GM18520 (cell line): ENCODE measurements at regions not wholly inside any gene's neighbourhood (a gene's known extent, or its start where the extent isn't known, plus 50 kb on each side); places are given as distances from the start of the nearest gene placed in this dataset.
"Not testable (repeated sequence)": the region's sequence is repeated elsewhere in the genome, so short reads cannot be mapped to it uniquely, and the experiment has no call there.

Experiments
- ATAC-seq: cut with Tn5 transposase; IDR thresholded peaks from one replicate; pipeline ENCODE4 v1.9.1; 2021; ENCODE audit not compliant: unreplicated experiment

DNA sequence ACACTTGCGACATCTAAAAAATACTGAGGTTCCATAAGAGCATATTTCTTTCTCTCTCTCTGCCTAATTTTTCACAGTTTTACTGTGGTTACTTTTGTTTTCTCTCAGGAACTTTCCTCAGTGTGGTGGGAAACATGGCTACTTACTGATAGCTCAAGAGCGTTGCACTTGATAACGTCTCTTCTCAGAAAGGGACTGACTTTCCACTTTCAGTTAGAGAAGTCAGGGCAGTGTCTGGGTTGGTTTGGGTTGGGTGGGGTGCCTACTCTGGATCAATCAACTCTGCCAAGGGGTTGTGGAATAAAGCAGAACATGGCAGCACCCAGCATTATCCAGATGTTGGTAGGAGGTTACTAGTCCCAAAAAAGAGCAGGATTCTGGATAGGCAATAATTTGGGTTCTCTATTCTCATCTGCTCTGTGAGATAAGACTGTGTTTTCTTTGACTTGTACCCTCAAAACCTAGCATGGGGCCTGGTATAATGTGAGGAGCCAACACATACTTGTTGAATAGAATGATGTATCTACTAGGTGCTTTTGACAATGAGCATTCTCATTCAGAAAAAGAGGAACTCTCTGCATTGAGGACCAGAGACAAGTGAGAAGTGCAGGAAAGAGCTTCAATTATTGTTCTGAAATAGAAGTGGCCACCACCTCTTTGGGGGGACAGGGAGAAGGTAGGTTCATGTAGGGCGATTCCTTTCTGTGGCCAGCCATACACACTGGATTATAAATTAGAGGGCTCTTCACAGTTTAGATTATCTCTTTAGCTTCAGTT lies 315.7 kb downstream of the REEP3 start:
- ATAC-seq, result no peak

DNA sequence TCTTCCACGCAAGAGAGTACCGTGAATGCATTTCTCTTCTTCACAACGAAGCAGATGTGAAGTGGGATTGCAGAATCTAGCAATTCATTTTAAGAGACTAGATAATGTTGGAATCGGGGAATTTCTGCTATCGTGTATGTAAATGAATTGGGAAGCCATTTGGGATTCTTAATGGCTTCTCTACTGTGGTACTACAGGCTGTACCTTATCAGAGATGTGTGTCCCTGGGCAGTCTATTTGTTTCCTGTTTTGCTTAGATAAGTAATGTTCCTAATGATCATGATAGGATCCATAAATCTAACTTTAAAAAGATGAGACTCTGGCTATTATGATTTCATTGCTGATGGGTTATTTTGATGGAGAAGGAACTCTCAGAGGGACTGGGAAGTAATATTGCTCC lies 320.6 kb downstream of the REEP3 start:
- no peak for ATAC-seq

DNA sequence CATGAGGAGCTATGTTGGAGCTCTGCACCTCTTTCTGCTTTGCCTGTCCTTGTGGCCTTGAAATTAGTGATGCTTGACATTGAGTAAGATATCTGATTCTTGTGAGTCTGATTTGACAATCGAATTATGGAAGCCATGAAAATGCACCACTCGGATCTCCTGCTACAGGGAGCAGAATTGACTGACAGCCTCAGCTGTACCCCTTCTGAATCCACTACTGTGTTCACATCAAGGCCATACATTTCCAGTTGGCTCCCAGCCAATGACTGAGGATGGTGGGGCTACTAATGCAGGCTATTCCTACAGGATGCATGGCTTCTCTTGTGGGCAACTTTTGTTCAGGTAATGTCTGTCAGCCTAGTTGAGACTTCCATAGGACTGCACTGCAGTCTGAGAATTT lies 321.9 kb downstream of the REEP3 start:
- ATAC-seq, result no peak

DNA sequence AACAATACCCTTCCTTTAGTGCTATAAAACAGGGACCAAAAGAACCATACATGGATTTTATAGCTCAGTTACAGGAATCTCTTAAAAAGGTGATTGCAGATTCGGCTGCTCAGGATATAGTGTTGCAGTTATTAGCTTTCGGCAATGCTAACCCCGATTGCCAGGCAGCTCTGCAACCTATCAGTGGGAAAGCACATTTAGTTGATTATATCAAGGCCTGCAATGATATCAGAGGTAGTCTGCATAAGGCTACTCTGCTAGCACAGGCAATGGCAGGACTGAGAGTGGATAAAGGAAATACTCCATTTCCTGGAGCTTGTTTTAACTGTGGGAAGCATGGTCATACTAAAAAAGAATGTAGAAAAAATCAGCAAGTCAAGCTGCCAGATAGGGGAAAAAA lies 327.7 kb downstream of the REEP3 start:
- ATAC-seq, result not testable (repeated sequence)

DNA sequence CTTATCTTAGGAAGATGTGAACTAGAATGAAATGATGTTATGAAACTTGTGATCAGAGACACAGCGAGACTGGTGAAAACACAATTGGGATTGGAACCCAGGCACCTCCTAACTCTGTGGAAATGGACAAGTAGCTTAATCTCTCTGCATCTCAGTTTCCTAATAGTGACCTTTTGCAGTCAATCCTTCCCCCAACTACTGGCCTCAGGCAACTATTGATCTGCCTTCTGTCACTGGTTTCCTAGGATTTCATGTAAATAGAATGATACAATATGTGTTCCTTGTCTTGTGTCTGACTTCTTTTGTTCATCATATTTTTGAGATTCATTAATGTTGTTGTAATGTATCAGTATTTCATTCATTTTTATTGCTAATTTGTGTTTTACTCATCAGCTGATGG lies 341.7 kb downstream of the REEP3 start:
- no peak for ATAC-seq

DNA sequence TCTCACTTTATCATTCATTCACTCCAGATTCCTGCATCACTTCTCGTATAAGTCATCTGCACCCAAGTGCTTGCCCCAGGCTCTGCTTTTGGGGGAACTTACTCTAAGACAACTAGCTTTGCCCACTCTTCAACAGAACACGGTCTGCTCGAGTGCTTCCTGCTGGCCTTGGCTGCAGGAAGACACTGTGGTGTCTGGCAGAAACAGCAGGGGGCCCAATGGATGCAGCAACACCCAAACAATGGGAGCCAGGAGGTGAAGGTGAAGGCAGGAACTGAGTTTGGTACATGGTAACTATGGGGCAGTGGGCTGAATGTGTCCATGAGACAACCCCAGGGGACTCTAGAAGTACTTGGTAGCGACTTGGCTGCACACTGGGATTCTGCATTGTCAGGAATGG lies 344.0 kb downstream of the REEP3 start:
- ATAC-seq, result no peak

DNA sequence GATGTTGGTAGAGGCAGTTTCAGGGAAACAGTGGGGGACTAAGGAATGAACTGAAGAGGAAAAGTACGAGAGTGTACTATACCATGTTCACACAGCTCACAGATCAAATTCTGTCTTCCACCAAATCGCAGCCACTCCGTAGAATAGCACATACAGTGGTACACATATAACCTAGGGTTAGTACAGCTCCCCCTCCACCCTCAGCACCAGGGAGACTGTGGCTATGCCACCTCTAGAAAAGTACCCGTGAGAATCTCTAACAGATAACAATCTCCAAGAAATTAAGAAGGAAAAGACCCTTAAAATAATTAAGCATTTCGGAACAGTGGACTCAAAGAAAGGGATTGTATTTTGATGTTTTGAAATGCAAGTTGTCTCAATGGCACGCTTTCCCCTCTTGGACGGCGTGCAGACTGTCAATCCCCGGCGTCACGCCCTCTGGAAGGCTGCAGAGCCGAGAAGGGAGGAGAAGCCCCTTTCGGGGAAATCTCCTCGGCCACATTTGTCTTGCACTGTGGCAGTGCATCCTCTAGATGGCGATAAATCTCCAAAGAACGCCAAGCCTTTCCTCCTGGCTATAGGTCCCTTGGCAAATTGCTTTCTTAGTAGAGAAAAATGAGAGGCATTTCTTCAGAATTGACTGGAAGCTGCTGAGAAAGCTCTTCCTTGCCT lies 345.0 kb downstream of the REEP3 start:
- peak; percentile 67 for ATAC-seq

DNA sequence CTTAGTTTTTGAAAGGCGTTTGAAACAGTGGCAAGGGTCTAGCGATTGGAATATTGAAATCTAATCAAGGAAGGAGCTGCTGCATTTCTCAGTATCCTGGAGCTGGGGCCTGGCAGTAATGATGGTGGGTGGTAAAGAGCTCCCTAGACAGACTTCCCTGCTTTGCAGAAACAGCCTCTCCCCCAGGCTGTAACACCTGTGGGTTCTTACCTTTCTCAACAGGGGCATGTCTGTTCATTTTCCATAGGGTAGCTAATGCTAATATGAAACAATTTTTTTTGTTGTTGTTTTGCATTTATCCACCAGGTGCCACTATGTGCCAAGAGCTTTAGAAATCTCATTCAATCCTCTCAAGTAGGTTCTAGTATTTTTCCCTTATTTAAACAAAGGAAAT lies 345.5 kb downstream of the REEP3 start:
- ATAC-seq, result peak; percentile 32

DNA sequence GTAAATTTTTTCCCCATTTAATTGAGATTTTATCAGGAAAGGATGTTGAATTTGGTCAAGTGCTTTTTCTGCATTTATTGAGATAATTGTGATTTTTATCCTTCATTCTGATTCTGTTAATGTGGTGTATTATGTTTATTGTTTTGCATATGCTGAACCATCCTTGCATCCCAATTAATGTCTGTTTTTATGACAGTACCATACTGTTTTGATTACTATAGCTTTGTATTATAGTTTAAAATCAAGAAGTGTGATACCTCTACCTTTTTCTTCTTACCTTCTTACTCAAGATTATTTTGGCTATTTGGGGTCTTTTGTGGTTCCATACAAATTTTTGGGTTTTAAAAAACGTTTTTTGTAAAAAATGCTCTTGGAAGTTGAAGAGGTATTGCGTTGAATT lies 357.2 kb downstream of the REEP3 start:
- no peak for ATAC-seq

DNA sequence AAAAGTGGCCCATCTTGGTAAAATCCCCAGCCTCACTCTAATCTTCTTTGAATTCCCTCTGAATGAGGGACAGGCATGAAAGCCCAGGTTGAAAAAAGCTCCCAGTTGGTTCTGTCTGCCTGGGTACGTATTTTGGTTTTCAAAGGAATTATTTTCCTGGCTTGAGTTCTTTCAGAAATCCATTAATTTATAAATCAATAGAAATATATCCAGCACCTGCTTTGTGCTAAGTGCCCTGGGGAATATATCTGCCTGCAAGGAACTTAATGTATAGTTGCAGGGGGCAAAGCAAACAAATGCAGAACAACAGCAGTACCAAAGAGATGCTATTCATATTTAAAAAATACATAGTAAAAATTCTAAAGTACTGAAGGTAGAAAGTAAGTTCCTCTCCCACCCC lies 362.7 kb downstream of the REEP3 start:
- ATAC-seq, result no peak

DNA sequence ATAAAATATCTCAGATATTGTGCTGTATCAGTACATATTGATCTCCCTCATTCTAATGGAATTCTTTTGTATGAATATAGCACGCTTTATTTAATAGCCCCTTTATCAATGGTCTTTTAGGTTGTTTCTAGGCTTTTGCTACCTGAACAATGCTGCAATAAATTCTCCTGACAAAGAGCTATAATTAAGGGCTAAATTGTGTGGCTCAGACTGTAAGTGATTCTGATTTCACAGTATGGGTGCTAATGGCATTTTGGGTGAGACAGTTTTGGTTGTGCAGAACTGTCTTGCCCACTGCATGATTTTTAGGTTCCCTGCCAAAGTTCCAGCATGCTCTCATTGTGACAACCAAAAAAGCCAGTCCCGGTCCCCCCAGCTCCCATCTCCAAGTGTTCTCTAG lies 363.2 kb downstream of the REEP3 start:
- ATAC-seq, result no peak

DNA sequence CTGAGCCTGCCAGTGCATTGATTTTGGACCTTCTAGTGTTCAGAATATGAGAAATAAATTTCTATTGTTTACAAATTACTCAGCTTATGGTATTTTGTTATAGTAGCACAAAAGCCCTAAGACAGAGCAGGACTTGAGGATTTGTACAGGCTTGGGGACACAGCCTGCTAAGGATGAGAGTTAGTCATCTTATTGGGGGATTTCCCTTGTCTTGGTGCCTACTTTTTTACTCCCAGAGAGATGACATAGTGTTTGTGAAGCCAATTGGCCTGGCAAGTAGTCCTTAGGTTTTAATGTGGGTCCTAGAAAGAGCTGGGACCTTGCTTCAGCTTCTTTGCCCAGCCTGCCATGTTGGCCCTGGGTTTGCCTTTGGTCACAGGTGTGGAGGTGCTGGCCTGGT lies 364.0 kb downstream of the REEP3 start:
- no peak for ATAC-seq

DNA sequence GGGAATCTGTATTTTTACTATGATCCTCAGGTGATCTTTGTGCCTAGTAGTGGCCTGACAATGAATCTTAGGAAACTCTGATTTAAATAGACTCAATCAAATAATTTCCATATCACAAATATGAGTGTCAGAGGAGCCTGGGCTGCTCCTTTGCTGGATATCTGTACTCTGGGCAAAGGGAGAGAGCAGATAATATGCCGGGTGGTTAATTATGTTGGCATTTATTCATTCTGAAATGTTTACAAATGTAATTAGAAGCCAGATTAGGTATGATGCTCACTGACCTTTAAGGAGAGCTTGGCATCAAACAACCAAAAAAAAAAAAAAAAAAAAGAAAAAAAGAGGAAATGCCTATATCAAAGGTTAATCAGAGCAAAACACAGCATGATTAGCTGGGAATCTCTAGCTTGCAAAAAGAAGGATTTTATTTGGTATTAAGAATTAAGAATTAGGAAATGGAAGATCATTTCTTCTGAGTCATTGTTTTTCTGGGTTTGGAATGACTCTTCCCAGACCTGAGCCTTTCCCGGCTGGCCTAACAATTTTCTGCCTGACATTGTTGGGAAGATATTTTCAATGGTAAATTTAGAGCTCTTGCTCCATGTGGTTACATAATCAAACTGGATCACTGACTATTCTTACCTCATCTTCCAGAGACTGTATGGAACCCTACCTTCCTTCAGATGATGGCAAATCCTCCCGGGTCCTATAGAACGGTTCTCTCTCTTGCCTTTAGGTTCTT lies 365.3 kb downstream of the REEP3 start:
- ATAC-seq, result no peak

DNA sequence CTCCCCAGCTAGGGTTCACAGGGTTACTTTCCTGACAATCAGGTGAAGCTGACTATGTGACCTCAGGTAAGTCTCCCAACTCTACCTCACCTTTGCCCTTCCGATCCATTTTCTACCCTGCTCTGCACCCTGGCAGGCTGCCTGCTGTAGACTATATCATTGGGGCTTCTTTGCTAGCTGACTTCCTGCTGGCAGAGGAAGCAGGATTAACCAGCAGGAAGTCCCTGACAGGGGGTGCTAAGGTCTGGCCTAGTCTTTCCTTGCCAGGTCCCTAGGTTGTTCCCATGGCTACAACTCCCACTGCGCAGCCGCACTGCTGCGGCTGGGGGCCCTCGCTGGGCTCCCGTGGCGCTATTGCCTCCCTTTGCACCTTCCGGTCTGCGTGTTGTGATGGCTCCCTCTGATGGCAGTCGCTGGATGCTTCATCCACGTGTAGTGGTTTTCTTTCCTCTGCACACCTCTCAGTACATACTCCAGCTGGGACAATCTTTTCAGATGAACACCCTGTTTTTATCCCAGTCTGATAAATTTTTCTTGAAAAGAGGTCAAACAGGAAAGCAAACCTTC lies 365.9 kb downstream of the REEP3 start:
- no peak for ATAC-seq

DNA sequence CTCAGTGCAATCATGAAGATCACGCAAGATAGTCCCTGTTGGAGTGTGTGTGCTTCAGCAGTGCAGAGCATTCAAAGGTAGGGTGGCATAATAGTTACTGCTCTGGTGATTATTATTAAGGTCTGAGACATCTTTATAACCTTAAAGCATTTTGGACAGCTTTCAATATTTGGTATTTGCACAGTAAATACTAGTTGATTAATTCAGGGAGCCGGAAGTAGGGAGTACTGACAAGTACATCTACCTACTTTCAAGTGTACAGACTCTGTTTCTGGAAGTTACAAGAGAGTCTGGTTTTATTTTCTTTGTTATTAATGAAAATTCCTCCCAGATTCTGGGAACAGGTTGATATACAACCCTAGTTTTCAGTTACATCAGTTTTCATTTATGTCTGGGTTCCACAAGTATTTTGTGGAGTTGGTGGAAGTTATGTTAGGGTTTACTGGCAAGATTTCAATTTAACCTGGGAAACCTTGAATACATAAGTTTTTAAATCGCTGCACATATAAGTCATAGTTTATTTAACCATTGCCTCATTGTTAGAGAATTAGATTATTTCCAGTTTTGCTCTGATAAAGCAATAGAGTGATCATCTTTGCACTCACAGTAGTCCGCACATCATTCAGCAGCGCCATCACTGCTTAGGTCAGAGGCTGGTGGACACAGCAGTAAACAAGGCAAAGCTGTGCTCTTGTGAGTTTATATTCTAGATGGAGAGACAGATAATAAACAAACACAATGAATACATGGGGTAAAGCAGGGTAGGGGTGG lies 366.6 kb downstream of the REEP3 start:
- no peak for ATAC-seq

DNA sequence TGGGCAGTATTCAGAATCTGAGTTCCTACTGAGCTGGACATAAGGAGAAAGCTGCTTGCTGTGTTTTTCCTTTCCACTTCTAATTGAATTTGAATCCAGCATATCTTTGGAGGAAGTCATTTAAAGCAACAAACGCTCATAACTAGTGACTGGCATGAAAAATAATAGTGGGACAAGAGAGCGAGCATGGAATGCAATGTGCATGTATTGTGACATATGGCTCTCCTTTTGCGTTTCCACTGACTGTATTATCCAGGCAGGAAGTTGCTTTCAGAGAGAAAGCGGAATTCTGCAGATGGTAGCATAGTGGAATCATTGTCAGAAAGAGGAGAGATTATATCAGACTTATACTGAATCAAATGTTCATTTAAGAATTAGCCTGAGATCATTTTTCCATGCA lies 368.6 kb downstream of the REEP3 start:
- no peak for ATAC-seq

DNA sequence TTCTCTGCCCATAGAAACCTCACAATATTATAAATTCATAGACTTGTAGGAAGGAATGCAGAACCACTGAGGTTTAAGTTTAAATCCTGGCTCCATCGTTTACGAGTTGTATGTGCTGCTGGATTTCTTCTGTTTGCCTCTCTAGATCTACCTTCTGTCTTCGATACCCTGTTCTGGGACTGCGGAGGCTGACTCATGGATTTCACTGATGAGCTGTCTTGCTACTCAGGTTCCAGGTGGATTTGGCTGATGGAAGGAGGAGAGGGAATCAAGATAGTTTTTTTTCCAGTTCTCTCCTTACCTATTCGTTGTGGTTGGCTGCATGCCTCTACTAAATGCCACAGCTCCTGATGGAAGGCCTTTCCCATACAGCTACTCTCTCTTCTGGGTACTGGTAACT lies 375.8 kb downstream of the REEP3 start:
- no peak for ATAC-seq

DNA sequence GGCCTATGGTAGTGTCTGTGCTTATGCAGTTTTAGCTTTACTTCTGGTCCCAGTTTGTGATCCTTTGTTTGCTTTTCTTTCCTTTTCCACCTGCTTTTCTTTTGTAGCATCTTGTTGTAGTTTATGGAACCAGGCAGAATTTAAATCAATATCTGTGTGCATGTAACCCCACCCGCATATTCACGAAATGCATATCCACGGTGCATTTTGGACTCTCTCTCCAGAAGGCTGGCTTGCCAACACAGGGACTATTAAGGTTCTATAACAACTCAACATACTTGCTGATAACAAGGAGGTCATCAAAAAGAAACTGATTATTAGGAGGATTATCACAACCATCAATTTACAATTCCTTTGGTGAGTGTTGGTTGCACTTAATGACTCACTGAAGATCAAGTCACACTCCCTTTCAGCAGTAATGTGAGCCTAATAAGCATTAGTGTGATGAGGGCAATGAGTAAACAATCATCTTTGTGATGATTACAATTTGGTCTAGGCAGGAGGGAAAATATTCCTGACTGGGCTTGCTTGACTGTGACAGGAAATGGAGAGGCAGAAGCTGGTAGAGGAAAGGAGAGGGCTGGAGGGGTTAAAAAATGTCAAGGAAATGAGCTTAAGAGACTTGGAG lies 378.6 kb downstream of the REEP3 start:
- ATAC-seq, result no peak

DNA sequence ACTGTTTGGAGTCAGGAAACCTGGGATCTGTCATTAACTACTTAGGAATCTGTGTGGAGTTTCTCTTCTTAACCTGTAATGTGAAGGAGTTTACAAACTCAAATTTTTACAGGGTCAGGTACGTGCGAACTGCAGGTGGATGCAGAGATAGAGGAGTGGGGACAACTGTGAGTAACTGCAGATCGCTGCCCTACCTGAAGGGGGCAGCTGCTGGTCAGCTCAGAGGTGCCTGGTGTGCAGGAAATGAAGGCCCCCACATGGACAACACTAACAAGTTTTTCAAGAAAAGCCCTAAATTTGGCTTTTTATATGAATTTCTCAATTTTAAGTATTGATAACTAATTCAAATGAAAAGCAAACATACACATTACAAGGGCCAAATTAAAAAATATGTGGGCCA lies 380.0 kb downstream of the REEP3 start:
- no peak for ATAC-seq

DNA sequence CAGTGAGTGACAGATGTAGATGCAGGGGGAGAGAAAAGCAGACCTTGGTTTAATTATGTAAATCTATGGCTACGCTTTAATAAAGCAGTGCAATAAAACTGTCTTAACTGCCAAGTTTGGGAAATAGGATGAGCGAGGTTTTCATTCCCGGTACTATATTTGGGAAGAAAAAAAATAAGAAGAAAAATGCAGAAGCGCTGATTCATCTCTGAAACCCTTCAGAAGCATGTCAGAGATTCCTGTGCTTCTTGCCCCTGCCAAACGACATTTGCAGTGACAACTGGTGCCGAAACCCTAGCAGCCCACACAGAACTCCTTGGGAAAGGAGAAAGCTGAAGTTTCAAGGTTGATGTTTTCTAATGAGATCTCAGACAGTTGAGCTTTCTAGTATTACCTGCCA lies 380.7 kb downstream of the REEP3 start:
- ATAC-seq, result no peak

DNA sequence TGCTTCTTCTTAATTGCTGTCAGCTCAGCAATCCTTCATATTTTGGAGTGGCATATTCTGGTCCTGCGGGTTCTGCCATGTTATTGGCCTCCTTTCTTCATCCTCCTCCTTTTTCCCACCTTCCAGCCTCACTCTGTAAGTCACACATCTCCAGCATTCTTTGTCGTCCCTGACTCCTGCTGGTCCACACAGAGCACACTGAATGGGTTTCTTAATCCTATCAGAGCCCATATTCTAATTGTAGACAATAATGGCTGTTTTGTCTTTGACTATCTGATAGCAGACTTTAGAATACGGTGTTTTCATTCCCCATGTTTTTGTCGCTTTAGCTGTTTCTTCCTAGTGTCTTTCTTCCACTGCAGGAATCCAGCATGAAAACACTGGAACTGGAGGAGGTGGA lies 389.6 kb downstream of the REEP3 start:
- no peak for ATAC-seq
